ENCODE measurements at regions not wholly inside any gene's neighbourhood (a gene's known extent, or its start where the extent isn't known, plus 50 kb on each side); places are given as distances from the start of the nearest gene placed in this dataset.

DNA sequence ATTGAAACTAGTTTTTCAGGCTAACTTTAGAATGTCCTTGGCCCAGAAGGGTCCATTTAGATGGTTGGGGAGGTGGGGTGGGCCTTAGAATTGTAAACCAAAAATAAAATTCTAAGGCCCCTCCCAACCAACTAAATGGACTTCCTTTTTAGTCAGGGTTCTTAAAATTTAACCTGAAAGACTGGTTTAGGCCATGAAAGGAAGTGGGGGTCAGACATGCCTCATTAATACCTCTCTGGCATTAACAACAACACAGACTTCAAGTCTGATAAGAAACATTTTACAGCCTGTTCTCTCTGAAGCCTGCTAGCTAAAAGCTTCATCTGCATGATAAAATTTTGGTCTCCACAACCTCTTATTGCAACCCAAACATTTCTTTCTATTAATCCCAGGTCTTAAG, 65.5 kb upstream of the TNC start:
- Histone ChIP-seq H3K4me1 (ENCODE audit: insufficient read depth, low read length, poor library complexity, severe bottlenecking) (peaks cover 5% of the 10 kb centered on the region), H3K4me3 (ENCODE audit: low read length, poor library complexity, severe bottlenecking) (no peak overlapping the region), H3K9me2 (replicated peaks; ENCODE audit: low read depth, low read length) (no peaks in the 10 kb centered on the region), H3K27me3 (ENCODE audit: insufficient read depth, low read length, poor library complexity, severe bottlenecking) (no peaks in the 10 kb centered on the region), H3K36me3 (ENCODE audit: insufficient read depth, low read length) (no peaks in the 10 kb centered on the region), H3K9ac (ENCODE audit: low read depth, low read length, poor library complexity, severe bottlenecking) (no peak overlapping the region), H3K9me3 (ENCODE audit: insufficient read depth, low read depth, low read length) (no peaks in the 10 kb centered on the region), H4K20me1 (ENCODE audit: insufficient read depth, low read length, poor library complexity, severe bottlenecking) (no peaks in the 10 kb centered on the region), H3F3A (ENCODE audit: low read depth) (no peaks in the 10 kb centered on the region), H3K4me2 (ENCODE audit: low read depth, low read length, poor library complexity, severe bottlenecking) (no peak overlapping the region), H2AFZ (ENCODE audit: low read length) (no peak overlapping the region), H3K79me2 (ENCODE audit: insufficient read depth, low read length) (no peaks in the 10 kb centered on the region)
- TF ChIP-seq, protein P1, sequence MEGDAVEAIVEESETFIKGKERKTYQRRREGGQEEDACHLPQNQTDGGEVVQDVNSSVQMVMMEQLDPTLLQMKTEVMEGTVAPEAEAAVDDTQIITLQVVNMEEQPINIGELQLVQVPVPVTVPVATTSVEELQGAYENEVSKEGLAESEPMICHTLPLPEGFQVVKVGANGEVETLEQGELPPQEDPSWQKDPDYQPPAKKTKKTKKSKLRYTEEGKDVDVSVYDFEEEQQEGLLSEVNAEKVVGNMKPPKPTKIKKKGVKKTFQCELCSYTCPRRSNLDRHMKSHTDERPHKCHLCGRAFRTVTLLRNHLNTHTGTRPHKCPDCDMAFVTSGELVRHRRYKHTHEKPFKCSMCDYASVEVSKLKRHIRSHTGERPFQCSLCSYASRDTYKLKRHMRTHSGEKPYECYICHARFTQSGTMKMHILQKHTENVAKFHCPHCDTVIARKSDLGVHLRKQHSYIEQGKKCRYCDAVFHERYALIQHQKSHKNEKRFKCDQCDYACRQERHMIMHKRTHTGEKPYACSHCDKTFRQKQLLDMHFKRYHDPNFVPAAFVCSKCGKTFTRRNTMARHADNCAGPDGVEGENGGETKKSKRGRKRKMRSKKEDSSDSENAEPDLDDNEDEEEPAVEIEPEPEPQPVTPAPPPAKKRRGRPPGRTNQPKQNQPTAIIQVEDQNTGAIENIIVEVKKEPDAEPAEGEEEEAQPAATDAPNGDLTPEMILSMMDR (conservative IDR thresholded peaks at IDR 0.05; ENCODE audit: low read length), result no peak
- no peak for TF ChIP-seq EZH2phosphoT487 (IDR thresholded peaks at IDR 0.05; ENCODE audit: borderline replicate concordance)

DNA sequence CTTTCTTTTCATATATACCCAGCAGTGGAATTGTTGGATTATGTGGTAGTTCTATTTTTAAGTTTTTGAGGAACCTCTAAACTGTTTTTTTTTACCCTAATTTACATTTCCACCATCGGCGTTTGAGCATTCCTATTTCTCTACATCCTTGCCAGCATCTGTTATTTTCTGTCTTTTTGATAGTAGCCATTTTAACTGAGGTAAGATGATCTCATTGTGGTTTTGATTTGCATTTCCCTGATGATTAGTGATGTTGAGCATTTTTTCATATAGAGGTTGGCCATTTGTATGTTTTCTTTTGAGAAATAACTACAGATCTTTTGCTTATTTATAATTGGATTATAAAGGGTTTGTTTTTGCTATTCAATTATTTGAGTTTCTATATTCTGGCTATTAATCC, 71.7 kb upstream of the TNC start:
- H3K36me3 ChIP-seq (ENCODE audit: insufficient read depth, low read length), result no peaks in the 10 kb centered on the region
- no peaks in the 10 kb centered on the region; the same call in 1 of the 2 replicates for H3K9me3 ChIP-seq (ENCODE audit: insufficient read depth, low read depth, low read length)
- no peak overlapping the region for H3K4me3 ChIP-seq (ENCODE audit: low read length, poor library complexity, severe bottlenecking)
- H3K9ac ChIP-seq (ENCODE audit: low read depth, low read length, poor library complexity, severe bottlenecking), result no peak overlapping the region
- H3K79me2 ChIP-seq (ENCODE audit: insufficient read depth, low read length), result no peaks in the 10 kb centered on the region
- no peak overlapping the region for H3K4me2 ChIP-seq (ENCODE audit: low read depth, low read length, poor library complexity, severe bottlenecking)
- no peaks in the 10 kb centered on the region for H4K20me1 ChIP-seq (ENCODE audit: insufficient read depth, low read length, poor library complexity, severe bottlenecking)
- H3K9me2 ChIP-seq (replicated peaks; ENCODE audit: low read depth, low read length), result no peaks in the 10 kb centered on the region
- no peaks in the 10 kb centered on the region for H3K4me1 ChIP-seq (ENCODE audit: insufficient read depth, low read length, poor library complexity, severe bottlenecking)
- TF ChIP-seq, protein P1 (conservative IDR thresholded peaks at IDR 0.05; ENCODE audit: low read length), result no peak
- TF ChIP-seq EZH2phosphoT487 (IDR thresholded peaks at IDR 0.05; ENCODE audit: borderline replicate concordance), result no peak
- no peaks in the 10 kb centered on the region for H3K27me3 ChIP-seq (ENCODE audit: insufficient read depth, low read length, poor library complexity, severe bottlenecking)
- H2AFZ ChIP-seq (ENCODE audit: low read length), result no peak overlapping the region
- no peaks in the 10 kb centered on the region for H3F3A ChIP-seq (ENCODE audit: low read depth)

DNA sequence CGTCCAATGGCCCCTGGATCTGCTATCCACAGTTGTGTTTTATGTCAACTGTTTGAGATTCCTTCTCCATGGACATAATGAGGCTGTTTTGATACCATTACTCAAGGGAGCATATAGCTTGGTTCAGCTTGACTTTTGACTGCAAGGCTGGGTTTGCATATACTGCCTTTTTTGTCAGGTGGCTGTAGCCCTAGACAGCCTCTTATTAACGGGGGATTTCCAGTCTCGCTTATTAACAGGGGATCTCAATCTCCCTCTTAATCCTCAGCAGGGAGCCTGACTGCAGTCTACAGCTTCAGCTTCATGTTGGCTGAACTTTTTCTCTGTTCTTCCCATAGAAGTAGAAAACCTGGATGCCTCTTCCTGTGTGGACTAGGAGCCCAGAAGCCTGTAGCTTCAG, 73.7 kb upstream of the TNC start:
- no peaks in the 10 kb centered on the region for H3K36me3 ChIP-seq (ENCODE audit: insufficient read depth, low read length)
- H3K4me3 ChIP-seq (ENCODE audit: low read length, poor library complexity, severe bottlenecking), result no peak overlapping the region
- no peaks in the 10 kb centered on the region for H4K20me1 ChIP-seq (ENCODE audit: insufficient read depth, low read length, poor library complexity, severe bottlenecking)
- no peaks in the 10 kb centered on the region for H3F3A ChIP-seq (ENCODE audit: low read depth)
- no peaks in the 10 kb centered on the region for H3K9me2 ChIP-seq (replicated peaks; ENCODE audit: low read depth, low read length)
- no peak overlapping the region for H2AFZ ChIP-seq (ENCODE audit: low read length)
- no peak overlapping the region for H3K9ac ChIP-seq (ENCODE audit: low read depth, low read length, poor library complexity, severe bottlenecking)
- H3K4me2 ChIP-seq (ENCODE audit: low read depth, low read length, poor library complexity, severe bottlenecking), result no peak overlapping the region
- H3K27me3 ChIP-seq (ENCODE audit: insufficient read depth, low read length, poor library complexity, severe bottlenecking), result no peaks in the 10 kb centered on the region
- no peak for TF ChIP-seq EZH2phosphoT487 (IDR thresholded peaks at IDR 0.05; ENCODE audit: borderline replicate concordance)
- TF ChIP-seq, protein P1 (conservative IDR thresholded peaks at IDR 0.05; ENCODE audit: low read length), result no peak
- H3K4me1 ChIP-seq (ENCODE audit: insufficient read depth, low read length, poor library complexity, severe bottlenecking), result no peaks in the 10 kb centered on the region
- H3K9me3 ChIP-seq (ENCODE audit: insufficient read depth, low read depth, low read length), result peaks cover 3% of the 10 kb centered on the region; the same call in 1 of the 2 replicates
- H3K79me2 ChIP-seq (ENCODE audit: insufficient read depth, low read length), result no peaks in the 10 kb centered on the region

Measured in Loucy (cell line).